D721Med (cell line): ENCODE measurements at regions not wholly inside any gene's neighbourhood (a gene's known extent, or its start where the extent isn't known, plus 50 kb on each side); places are given as distances from the start of the nearest gene placed in this dataset.

Experiments used
- DNase-seq: peaks from one replicate; pipeline ENCODE4 v3.0.0; 2011; ENCODE audit warnings: low spot score; ENCODE audit not compliant: insufficient read length
- FAIRE-seq: peaks from 2 replicates; lab custom pipeline; 2011; peaks lifted over from hg19 to GRCh38; lab: Jason Lieb, UNC
- CTCF ChIP-seq: IDR thresholded peaks from 2 replicates; pipeline ENCODE4 v1.5.1; 2012; ENCODE audit warnings: mild to moderate bottlenecking, control low read depth; ENCODE audit not compliant: insufficient read depth; ENCODE audit errors: missing control alignments

GRCh38 chr3:104909198-104909597 is 457.5 kb upstream of the ALCAM start:
- TF ChIP-seq CTCF = no peak
- DNase-seq = no peak

GRCh38 chr3:104909721-104910120 is 457.0 kb upstream of the ALCAM start:
- TF ChIP-seq CTCF = no peak
- FAIRE-seq (no peak), DNase-seq (no peak)

More at GRCh38 chr3:104909198-104909597, 457.5 kb upstream of the ALCAM start:
- no peak for FAIRE-seq

GRCh38 chr3:104911376-104911775 is 455.3 kb upstream of the ALCAM start:
- FAIRE-seq = no peak
- TF ChIP-seq CTCF = no peak
- DNase-seq = no peak

GRCh38 chr3:104916971-104917370 is 449.7 kb upstream of the ALCAM start:
- no peak for FAIRE-seq

GRCh38 chr3:104920512-104920911 is 446.2 kb upstream of the ALCAM start:
- FAIRE-seq = no peak
- TF ChIP-seq CTCF = no peak

More at GRCh38 chr3:104916971-104917370, 449.7 kb upstream of the ALCAM start:
- TF ChIP-seq CTCF = no peak
- no peak for DNase-seq

GRCh38 chr3:104933972-104934371 is 432.7 kb upstream of the ALCAM start:
- DNase-seq = no peak
- FAIRE-seq = no peak
- no peak for TF ChIP-seq CTCF

More at GRCh38 chr3:104920512-104920911, 446.2 kb upstream of the ALCAM start:
- DNase-seq = no peak

GRCh38 chr3:104935613-104936012 is 431.1 kb upstream of the ALCAM start:
- no peak for TF ChIP-seq CTCF
- DNase-seq = no peak
- no peak for FAIRE-seq
